AG04450 (cell line): ENCODE measurements at regions not wholly inside any gene's neighbourhood (a gene's known extent, or its start where the extent isn't known, plus 50 kb on each side); places are given as distances from the start of the nearest gene placed in this dataset.

Experiments
- CTCF ChIA-PET: fragments of 300-600, 350-600 bp; formaldehyde crosslinking; extraction: SDS; loops from one replicate; lab custom pipeline; 2022; ENCODE audit warnings: antibody characterized with exemption, inconsistent platforms; lab: Charles Lee
- POLR2A ChIA-PET: fragments of 350-600 bp; formaldehyde crosslinking; extraction: SDS; loops from one replicate; lab custom pipeline; 2021; ENCODE audit warnings: antibody characterized with exemption, inconsistent platforms; lab: Yijun Ruan, JAX
- DNase-seq: peaks from one replicate; pipeline ENCODE4 v3.0.0-alpha.2; 2011; ENCODE audit warnings: low read depth, low spot score
- H3K27ac ChIP-seq: one replicate; pipeline ENCODE4 v1.5.1; 2012; ENCODE audit warnings: low read depth, low read length, control low read depth
- H3K27me3 ChIP-seq: one replicate; pipeline ENCODE4 v1.6.0; 2012; ENCODE audit warnings: low read length; ENCODE audit not compliant: control insufficient read depth, insufficient read depth
- H3K4me3 ChIP-seq: 2 replicates; pipeline ENCODE4 v1.5.1; 2011; ENCODE audit warnings: mild to moderate bottlenecking, low read depth, low read length, control low read depth
- H3K9me3 ChIP-seq: 2 replicates; pipeline ENCODE4 v1.5.1; 2012; ENCODE audit warnings: low read length; ENCODE audit not compliant: control insufficient read depth, insufficient read depth
- TF ChIP-seq, protein P1 (sequence below): IDR thresholded peaks from 2 replicates; pipeline ENCODE4 v1.5.1; 2011; ENCODE audit warnings: low read depth, low read length, control low read depth, inconsistent platforms

DNA sequence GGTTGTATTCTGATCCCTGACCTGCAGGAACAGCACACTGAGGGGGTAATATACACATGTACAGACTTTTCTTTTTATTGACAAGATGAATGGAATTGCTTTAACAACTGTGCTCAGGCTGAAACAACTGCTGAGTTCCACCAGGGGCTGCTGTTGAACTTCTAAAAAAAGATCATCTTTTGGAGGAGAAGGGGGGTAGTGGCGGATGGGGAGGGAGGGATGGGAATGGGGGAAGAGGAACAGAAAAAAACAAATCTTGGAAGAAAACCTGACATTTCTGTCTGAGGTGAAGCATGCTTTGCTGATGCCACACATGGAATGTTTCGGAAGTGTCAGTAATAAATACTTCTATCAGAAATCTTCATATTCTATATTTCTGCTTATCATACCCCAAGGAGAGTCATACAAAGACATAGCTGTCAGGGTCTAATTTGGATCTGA is 75.0 kb downstream of the RWDD3 start:
- CTCF ChIA-PET = no interaction called here
- no peak for DNase-seq
- Histone ChIP-seq H3K4me3 (no peak overlapping the region), H3K27me3 (peaks cover 9% of the 10 kb centered on the region), H3K9me3 (no peaks in the 10 kb centered on the region), H3K27ac (no peak overlapping the region)
- TF ChIP-seq, protein P1, sequence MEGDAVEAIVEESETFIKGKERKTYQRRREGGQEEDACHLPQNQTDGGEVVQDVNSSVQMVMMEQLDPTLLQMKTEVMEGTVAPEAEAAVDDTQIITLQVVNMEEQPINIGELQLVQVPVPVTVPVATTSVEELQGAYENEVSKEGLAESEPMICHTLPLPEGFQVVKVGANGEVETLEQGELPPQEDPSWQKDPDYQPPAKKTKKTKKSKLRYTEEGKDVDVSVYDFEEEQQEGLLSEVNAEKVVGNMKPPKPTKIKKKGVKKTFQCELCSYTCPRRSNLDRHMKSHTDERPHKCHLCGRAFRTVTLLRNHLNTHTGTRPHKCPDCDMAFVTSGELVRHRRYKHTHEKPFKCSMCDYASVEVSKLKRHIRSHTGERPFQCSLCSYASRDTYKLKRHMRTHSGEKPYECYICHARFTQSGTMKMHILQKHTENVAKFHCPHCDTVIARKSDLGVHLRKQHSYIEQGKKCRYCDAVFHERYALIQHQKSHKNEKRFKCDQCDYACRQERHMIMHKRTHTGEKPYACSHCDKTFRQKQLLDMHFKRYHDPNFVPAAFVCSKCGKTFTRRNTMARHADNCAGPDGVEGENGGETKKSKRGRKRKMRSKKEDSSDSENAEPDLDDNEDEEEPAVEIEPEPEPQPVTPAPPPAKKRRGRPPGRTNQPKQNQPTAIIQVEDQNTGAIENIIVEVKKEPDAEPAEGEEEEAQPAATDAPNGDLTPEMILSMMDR = peak; percentile 53
- POLR2A ChIA-PET = no interaction called here

DNA sequence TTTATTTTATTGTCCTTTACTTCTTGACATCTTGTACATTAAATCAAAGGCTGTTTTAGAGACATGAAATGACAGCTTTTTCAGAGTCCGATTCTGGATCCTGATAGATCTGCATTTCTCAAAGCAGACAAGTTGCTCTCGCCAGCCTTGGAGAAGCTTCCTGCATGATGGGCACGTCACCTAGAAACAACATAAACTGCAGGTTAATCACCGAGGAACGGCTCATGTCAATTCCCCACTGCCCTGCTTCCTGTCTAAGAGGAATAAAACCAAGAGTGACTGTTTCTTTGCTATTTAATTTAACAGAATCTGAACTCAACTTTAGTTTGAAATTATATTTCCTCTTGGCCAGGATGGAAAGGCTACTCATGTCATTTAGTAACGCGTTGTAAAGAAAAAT is 77.0 kb downstream of the RWDD3 start:
- POLR2A ChIA-PET = no interaction called here
- H3K27ac ChIP-seq = no peak overlapping the region
- TF ChIP-seq, protein P1 = no peak
- H3K9me3 ChIP-seq = no peaks in the 10 kb centered on the region
- CTCF ChIA-PET = no interaction called here
- H3K27me3 ChIP-seq = peaks cover 9% of the 10 kb centered on the region
- H3K4me3 ChIP-seq = no peak overlapping the region
- DNase-seq = no peak

DNA sequence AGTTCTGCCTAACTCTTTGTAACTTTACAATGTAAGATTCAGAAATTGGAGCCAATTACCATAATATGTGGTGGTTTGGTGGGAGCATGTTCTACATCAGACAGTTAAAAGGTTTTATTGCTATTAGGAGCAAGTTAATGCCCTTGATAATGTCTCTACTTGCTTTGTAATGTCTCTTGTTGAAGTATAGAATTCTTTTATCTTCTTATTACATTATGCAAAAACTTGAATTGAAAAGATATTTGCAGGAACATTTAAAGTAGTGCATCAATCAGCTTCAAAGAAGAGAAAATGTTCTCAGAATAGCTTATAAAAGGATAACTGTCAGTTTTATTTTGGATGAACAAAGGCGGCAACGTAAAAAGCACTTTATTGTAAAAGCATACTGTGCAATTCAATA is 77.8 kb downstream of the RWDD3 start:
- H3K4me3 ChIP-seq = no peak overlapping the region
- H3K9me3 ChIP-seq = no peaks in the 10 kb centered on the region
- H3K27ac ChIP-seq = no peak overlapping the region
- TF ChIP-seq, protein P1 = no peak
- ChIA-PET POLR2A (no interaction called here), CTCF (no interaction called here)
- H3K27me3 ChIP-seq = peaks cover 9% of the 10 kb centered on the region
- no peak for DNase-seq

DNA sequence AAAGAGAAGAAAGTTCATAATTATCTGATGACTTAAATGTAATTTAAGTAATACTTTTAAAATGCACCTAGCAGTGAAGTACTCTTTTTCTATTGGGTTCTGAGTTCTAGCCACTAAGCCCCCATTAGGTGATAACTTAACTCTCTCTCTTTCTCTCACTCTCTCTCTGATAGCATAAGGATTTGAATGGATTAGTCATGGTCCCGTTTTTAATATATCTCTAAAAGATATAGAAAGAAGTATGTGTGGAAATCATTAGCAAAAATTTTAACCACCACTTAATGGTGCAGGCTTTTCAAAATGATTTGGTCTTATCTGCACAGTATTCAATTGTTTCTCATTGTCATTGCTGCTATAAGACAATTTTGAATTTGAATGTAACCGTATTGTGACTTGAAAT is 78.2 kb downstream of the RWDD3 start:
- TF ChIP-seq, protein P1 = no peak
- Histone ChIP-seq H3K27ac (no peak overlapping the region), H3K4me3 (no peak overlapping the region), H3K9me3 (no peaks in the 10 kb centered on the region), H3K27me3 (peaks cover 7% of the 10 kb centered on the region)
- POLR2A ChIA-PET = no interaction called here
- no peak for DNase-seq
- CTCF ChIA-PET = no interaction called here

DNA sequence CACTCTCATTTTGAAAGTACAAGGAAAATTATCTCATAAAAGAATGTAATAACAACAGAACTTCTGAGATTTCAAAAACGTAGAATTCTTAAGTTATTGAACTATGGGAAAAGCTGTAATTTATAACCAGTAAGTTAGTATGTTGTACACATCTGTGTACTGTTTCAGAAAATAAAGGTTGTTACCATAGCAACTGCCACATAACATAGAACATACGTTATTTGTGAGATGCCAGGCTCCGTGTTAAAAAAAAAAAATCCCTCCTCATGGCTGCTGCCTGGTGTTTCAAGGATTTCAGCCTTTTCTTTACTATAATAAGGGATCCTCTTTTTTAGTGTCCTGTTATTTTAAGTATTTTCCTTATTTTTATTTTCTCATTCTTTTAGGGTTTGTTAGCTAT is 79.5 kb downstream of the RWDD3 start:
- CTCF ChIA-PET = no interaction called here
- POLR2A ChIA-PET = no interaction called here
- H3K27ac ChIP-seq = no peak overlapping the region
- TF ChIP-seq, protein P1 = no peak
- H3K4me3 ChIP-seq = no peak overlapping the region
- peaks cover 4% of the 10 kb centered on the region for H3K27me3 ChIP-seq
- DNase-seq = no peak
- no peaks in the 10 kb centered on the region for H3K9me3 ChIP-seq
